GM18520 (cell line): ENCODE measurements at regions not wholly inside any gene's neighbourhood (a gene's known extent, or its start where the extent isn't known, plus 50 kb on each side); places are given as distances from the start of the nearest gene placed in this dataset.
"Not testable (repeated sequence)": the region's sequence is repeated elsewhere in the genome, so short reads cannot be mapped to it uniquely, and the experiment has no call there.

ENCODE experiments used
- ATAC-seq: cut with Tn5 transposase; IDR thresholded peaks from one replicate; pipeline ENCODE4 v1.9.1; 2021; ENCODE audit not compliant: unreplicated experiment

DNA sequence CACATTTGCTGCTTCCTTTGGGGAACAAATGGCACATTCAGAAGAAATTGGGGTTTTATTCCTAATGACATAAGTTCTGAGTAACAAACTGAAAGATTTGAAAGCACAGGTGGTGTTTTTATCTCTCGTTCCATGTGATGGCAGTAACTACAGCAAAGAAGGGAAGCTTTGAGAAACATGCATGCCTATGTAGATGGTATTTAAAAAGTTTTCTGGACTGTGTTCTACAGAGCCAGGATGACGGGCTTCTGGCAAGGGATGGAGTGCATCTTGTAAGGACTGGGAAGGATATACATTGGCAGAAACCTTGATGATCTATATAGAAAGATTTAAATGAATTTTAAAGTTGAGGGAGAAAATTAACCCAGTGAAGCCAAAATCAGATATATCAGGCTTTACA is 362.2 kb upstream of the ROPN1 start:
- no peak for ATAC-seq

DNA sequence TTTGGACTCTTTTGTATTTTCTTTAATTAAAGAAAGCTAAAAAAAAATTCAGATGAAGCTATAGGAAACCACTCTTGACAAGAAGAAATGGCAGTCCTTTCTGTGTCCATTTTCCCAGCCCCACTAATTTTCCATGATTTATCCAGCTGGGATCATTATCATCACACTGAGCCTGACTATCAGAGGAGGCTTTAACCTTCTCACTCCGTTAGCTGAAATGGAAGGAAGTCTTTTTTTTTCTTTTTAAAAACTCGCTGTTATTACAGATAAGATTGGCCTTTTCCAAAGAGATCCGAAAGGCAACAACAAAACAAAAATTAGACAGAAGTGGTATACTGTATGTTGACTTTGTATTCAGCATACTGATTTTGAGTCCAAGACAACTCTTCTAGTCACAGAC is 366.2 kb upstream of the ROPN1 start:
- no peak for ATAC-seq

DNA sequence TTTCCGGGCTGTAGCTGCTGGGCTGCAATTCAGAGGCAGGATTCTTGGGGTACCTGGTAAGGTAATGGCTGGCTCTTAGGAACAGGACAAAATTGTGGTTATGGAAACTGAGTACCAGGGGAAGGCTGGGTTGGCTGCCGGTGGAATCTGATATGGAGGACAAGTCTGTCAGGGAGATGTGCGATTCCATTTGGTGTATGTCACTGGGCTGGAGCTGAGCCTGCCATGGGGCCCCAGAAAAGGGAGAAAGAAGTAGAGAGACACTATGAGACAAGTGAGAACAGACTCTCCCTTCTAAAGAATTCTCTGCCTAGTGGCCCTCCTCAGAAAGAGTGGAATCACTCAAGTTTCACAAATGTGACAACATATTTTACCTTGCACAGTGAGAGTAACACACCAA is 368.2 kb upstream of the ROPN1 start:
- ATAC-seq, result no peak

DNA sequence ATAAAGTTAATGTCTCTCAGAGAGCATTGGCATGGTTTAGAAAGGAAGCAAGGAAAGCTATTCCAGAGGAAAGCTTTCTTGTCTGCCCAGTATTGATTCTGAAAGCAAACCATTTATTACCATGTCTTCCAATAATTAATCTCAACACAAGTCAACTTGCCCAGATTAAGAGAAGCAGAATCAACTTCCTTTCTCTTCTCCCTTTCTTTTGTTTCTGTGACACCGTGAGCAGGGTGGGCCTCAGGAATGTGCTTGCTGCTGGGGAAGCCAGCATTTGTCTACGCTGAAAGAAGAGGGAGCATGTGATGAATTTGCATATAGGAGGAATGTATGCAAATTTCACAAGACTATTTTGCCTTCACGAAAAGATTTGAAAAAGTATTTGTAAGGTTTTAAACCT is 368.6 kb upstream of the ROPN1 start:
- ATAC-seq, result no peak

DNA sequence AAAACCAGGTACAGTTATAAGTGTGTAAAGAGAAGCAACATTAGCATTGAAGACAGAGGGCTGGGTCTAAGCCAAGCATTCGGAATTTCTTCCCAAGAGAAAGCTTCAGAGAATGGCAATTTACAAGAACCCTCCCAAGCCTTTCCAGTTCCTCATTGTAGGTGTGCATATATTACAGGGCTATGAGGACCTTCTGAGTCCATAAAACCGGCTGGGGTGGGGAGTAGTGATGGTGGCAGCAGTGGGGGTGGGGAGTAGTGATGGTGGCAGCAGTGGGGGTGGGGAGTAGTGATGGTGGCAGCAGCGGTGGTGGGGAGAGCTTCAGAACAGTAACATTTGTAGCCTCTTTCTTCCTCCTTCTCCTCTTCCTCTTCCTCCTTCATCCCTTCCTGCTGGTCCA is 368.7 kb upstream of the UMPS start:
- no peak for ATAC-seq

DNA sequence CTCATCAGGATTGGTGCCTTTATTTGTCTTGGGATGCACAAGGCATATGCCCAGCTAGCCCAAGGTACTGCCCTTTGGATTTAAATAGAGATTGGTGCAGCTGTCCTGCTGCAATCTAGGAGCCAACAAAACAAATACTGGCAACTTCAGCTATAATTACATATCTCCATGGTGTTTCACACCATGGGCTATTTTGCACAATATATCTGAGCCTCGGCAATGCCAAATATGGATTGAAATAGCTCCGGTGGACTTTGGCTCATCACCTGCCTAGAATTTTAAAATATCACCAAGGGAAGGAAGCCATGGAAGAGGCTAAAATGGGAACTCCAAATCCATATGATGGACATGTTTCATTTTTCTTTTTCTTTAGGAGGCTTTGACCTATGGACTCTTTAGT is 367.8 kb upstream of the UMPS start:
- no peak for ATAC-seq

DNA sequence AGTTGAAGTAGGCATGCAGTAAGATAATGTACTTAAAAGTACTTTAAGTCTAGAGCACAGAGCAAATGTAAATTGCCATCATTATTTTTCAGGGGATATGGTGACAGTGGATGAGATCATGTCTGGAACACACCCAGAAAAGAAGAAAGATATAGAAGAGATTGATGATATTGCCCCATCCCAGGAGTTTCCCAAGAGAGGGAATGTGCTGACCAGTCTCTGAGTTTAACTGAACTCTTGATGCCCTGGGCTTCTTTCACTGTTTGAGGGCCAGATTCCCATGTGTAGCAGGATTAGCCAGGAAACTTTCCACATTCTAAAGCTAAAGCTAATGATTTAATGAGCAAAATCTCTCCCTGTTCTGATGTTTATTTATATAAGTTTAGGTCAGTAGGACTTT is 366.8 kb upstream of the UMPS start:
- no peak for ATAC-seq

DNA sequence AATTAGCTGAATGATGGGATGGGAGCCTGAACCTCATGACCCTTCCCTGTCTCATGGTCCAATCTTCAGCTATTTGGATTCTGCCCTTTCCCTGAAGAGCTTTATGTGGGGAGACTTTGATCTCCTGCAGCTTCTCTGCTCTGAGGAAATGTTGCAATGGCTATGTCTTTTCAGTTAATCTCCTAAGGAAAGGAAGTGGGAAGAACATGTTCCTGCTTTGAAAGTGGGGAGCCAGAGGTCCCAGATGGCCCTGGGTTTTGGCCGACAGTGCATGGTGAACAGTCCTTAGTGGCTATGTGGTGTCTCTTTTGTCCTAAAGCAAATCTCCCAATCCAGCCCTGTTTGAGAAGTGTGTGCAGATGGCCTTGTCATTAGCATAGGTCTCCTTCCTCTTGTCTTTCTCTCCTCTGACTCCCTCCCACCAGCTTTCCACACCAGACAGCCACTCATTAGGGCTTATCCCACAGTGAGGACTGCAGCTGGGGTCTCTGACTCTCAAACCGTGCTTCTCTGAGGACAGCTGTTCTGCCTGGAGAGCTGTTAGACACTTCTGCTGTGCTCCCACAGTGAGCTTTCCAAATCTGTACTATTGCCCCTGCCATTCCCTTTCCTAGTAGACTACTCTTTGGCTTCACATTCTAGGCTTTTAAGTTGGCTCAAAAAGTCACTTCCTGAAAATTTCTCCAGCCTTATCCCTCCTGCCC is 365.8 kb upstream of the UMPS start:
- no peak for ATAC-seq

DNA sequence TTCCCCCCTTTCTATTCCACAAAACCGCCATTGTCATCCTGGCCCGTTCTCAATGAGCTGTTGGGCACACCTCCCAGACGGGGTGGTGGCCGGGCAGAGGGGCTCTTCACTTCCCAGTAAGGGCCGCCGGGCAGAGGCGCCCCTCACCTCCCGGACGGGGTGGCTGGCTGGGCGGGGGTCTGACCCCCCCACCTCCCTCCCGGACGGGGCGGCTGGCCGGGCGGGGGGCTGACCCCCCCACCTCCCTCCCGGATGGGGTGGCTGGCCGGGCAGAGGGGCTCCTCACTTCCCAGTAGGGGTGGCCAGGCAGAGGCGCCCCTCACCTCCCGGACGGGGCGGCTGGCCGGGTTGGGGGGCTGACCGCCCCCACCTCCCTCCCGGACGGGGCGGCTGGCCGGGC is 363.6 kb upstream of the UMPS start:
- not testable (repeated sequence) for ATAC-seq

DNA sequence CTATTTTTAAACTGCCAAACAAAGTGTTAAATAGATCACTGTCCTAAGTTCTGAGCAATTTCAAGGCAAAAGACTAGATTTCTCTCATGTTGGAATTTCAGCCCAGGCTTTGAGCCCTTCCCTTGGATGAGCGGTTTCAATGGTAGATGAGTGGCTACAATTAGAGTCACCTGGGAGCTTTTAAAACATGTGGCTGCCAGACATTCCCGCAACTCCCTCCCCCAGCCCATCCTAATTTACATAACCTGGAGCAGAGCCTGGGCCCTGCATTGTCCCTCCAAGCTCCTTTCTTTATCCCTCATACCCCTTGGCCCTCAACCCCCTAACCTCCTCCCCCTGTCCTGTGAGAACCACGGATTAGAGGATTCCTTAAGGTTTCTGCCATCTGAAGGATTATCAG is 357.5 kb upstream of the UMPS start:
- ATAC-seq, result no peak

DNA sequence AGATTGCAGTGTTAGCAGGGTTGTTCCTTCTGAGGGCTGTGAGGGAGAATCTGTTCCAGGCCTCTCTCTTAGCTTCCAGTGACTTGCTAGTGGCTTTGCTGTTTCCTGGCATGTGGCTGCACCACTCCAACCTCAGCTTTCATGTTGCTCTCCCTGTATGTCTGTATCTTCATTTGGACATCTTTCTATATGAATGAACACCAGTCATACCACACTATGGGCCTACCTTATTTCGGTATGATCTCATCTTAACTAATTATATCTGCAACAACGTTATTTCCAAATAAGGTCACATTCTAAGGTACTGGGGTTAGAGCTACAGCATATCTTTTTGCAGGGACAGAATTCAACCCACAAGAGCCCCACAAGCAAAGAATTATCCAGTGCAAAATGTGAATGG is 356.7 kb upstream of the UMPS start:
- ATAC-seq, result peak; percentile 61

DNA sequence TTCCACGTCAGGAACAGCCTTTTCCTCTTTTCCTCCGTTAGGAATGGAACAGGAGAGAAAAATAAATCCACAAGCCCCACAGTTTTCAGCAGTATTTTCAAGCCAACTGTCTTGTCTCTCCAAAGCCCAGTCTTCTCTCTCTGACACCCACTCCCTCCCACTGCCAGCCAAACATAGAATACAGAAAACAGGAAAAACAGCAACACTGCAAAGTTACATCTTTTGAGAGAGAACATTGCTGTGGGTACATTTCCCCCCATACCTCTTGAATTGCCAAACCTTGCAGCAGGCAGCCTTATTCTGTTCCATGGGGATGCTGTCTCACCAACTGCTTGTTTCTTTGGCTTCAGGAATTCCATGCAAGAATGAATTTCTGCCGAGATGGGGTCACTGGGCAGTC is 355.7 kb upstream of the UMPS start:
- no peak for ATAC-seq

DNA sequence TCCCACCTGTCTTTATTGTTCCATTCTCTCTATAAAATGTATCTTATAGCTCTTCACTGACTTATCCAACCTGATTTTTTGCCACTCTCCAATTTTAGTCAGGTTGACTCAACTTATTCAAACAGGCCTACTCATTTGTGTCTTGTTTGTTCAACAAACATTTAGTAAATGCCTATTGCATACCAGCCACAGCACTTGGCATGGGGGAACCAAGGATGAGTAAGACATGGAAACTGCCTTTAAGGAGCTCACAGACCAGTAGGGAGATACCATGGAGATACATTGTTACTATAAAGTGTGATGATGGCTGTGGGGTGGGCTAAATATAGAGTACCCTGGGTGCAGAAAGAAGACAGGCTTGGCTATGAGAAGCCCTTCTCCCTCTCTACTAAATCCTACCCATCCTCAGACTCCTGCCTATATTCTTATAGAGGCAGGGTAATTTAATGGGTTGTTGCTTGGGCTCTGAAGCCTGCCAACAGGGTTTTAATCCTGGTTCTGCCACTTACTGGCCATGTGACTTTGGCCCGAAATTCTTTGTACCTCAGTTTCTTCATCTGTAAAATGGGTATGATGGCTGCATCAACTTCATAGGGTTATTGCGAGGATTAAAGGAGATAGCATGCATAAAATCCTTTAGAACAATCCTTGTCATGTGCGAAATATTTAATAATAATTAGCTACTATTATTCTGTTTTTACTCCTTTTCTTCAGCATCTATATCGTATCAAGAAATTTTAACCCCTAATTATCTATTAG is 348.5 kb upstream of the UMPS start:
- ATAC-seq, result no peak

DNA sequence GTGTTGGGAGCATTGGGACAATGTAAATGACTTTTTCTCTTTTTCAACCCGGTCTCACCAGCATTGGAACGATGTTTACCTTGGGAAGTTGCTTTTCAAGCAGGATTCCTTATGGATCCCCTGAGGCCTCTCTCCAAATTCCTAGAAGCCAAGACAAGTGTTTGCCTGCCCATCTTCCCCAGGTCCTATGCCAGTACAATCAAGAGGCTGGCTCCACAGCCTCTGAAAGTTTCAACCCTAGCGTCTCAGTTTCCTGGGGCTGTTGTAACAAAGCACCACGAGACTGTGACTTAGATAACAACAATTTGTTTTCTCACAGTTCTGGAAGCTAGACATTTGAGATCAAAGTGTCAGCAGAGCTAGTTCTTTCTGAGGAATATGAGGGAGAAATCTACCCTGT is 347.2 kb upstream of the UMPS start:
- ATAC-seq, result no peak

DNA sequence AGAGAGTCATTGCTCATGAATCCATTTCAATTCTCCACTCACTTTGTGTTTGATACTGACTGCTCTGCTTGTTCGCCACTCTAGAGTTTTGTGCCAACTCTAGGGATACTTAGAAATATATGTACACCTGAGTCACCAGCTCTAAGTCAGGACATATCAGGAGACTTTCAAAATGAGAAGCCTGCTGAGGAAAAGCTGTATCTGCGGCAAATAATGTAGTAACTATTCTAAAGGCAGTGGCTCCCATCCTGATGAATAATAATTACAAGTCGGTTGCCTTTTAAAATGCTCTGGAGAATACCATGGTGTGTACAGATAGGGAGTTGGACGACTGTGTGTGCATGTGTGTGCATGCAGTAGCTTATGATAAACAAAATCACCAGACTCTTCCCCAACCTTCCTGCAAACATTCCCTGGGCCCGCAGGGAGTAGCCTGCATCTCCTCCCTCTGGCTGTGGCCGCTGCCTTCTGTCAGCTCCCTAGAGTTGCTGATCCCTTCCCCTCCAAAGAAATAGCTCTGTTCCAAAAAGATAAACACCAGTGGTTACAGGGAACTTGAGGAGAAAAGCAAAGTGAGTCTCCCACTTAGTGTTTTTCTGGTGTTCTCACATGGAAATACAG is 346.3 kb upstream of the UMPS start:
- ATAC-seq, result no peak

DNA sequence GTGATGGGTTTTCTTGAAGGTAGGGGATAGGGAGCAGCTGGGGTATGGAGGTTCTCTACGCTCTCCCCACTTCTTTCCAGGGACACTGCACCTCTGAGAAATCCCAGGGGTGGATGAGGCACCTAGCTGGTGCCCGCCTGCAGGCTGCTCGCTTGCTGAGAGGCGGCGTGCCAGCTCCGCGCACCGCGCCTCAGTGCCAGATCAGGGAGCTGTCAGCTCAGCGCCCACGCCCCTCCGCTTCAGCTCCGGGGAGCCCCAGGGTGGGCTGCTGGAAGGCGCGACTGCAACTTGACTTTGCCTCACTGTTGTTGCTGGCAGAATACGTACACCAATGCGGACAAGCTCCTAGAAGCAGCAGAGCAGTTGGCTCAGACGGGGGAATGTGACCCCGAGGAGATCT is 345.7 kb upstream of the UMPS start:
- no peak for ATAC-seq

DNA sequence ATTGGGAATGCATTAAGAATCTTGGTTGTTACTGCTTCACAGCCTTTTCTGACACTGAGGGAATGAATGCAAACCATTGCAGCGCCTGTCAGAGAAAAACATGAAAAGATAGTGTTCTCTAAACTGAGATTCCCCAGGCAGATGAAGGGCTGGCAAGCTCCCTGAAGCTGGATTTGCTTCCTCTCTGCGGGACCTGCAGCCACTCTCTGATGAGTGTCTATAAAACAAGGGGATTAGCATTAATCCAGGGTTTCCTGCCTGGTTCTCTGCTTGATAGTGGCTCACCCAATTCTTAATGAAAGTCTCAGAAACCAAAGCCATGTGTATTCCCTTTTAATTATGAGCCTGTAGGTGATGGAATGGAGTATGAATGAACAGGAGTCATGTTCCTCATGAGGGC is 344.3 kb upstream of the UMPS start:
- ATAC-seq, result no peak

DNA sequence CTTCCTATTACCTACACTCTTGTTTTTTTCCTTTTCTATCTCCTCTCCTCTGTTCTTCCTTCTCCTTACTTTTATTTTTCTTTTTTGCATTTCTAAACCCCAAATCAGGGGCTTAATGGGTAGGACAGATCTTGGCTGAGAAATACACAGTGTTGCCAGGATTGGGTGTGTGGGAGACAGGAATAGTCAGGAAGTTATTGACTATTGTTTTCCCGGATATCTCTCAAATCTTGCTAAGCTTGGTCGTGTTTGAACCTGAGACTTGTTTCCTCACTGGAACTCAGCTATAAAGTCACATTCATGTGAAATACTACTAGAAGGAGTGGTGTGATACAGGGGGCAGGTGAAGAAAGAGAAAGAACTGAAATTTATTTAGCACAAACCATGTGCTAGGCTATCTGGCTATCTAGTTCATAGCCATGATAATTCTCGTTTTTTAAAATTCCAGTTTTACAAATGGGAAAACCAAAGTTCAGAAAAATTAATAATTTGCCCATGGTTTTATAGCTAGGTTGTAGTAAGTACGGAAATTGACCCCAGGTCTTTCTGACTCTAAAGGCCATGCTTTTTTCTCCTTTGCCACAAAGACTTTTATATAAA is 343.2 kb upstream of the UMPS start:
- no peak for ATAC-seq

DNA sequence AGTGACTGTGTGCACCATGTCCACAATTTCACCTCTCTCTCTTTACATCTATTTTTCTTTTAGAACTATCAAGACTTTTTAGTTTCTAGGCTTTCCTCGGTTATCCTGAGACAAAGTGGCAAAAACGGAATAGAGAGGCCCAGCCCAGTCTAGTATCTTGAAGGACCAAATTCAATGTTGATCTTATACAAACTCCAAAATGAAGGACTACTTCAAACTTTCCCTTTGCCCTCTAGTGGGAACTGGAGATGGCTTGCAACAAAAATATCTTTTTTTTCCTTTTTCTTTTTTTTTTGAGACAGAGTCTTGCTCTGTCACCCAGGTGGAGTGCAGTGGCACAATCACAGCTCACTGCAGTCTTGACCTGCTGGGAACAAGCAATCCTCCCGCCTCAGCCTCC is 338.5 kb upstream of the UMPS start:
- ATAC-seq, result no peak

DNA sequence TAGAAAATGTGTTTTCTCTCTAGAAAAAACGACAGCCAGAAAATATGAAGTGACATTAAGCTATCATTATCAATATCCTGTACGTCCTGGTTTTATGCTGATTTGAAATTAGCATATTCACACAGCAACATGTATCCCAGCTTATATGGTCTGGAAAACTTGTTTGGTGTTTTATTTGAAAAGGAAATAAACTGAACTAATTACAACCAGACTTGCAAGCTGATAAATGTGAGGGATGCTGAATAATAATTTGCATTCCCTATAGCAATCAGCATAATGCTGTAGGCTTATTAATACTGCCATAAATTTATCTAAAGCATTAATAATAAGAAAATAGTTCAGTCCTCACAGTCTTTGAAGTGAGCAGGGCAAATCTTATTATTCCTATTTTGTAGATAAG is 336.9 kb upstream of the UMPS start:
- no peak for ATAC-seq

DNA sequence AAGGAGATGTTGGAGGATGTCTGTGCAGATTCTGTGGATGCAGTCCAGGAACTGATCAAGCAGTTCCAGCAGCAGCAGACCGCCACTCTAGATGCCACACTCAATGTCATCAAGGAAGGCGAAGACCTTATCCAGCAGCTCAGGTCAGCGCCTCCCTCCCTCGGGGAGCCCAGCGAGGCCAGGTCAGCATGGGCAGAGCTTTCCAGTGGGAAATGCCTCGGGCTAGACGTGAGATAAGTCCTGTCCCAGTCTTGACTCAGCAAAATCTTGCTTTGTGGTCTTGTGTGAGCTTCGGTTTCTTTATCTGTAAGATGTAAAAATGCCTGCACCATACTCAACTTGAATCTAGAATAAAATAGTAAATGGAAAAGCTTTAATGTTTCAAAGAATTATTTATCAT is 335.1 kb upstream of the UMPS start:
- ATAC-seq, result no peak
